WTC11 (cell line): ENCODE measurements at regions not wholly inside any gene's neighbourhood (a gene's known extent, or its start where the extent isn't known, plus 50 kb on each side); places are given as distances from the start of the nearest gene placed in this dataset.

Experiments
- ATAC-seq: fragments of 200-7000 bp; cut with Tn5 transposase; 2 replicates; pipeline ENCODE4 v1.10.0; 2021; ENCODE audit warnings: mild to moderate bottlenecking, moderate library complexity
- CTCF ChIA-PET: fragments of 300-600 bp; sonication (Branson Sonifier 250); formaldehyde crosslinking; loops from one replicate; lab custom pipeline; 2021; ENCODE audit warnings: antibody characterized with exemption; lab: Charles Lee
- POLR2A ChIA-PET: fragments of 350-600 bp; sonication (Branson Sonifier 250); formaldehyde crosslinking; loops from one replicate; lab custom pipeline; 2021; ENCODE audit warnings: antibody characterized with exemption; lab: Charles Lee
- DNase-seq: peaks from one replicate; pipeline ENCODE4 v3.0.0; 2021; ENCODE audit warnings: low spot score
- H3K27ac Mint-ChIP-seq: 2 replicates; pipeline ENCODE4 v1.8.0; 2021; ENCODE audit warnings: mixed read lengths
- H3K27me3 Mint-ChIP-seq: 2 replicates; pipeline ENCODE4 v1.8.0; 2021; ENCODE audit warnings: low read depth, mild to moderate bottlenecking, moderate library complexity, mixed read lengths
- H3K36me3 Mint-ChIP-seq: 2 replicates; pipeline ENCODE4 v1.8.0; 2021; ENCODE audit warnings: mixed read lengths
- H3K4me1 Mint-ChIP-seq: 2 replicates; pipeline ENCODE4 v1.8.0; 2022; ENCODE audit warnings: mixed read lengths
- H3K4me3 Mint-ChIP-seq: 2 replicates; pipeline ENCODE4 v1.8.0; 2021; ENCODE audit warnings: mild to moderate bottlenecking, moderate library complexity, mixed read lengths
- H3K9me3 Mint-ChIP-seq: 2 replicates; pipeline ENCODE4 v1.8.0; 2021; ENCODE audit warnings: mixed read lengths
- ATF1 ChIP-seq: sonication (generic); formaldehyde crosslinking; IDR thresholded peaks from 2 replicates; pipeline ENCODE4 v1.8.1; 2023; ENCODE audit warnings: mild to moderate bottlenecking, moderate library complexity, missing genetic modification reagents
- CBFB ChIP-seq: sonication (generic); formaldehyde crosslinking; IDR thresholded peaks from 2 replicates; pipeline ENCODE4 v1.8.1; 2022; ENCODE audit warnings: mild to moderate bottlenecking, low read depth, missing genetic modification reagents
- CREB1 ChIP-seq: sonication (generic); formaldehyde crosslinking; IDR thresholded peaks from 2 replicates; pipeline ENCODE4 v1.8.0; 2023; ENCODE audit warnings: mild to moderate bottlenecking, missing genetic modification reagents
- E2F5 ChIP-seq: sonication (generic); formaldehyde crosslinking; IDR thresholded peaks from 2 replicates; pipeline ENCODE4 v1.8.1; 2022; ENCODE audit warnings: mild to moderate bottlenecking, moderate library complexity, missing genetic modification reagents
- EMX1 ChIP-seq: fragments of 250-450 bp; sonication (Bioruptor Pico); IDR thresholded peaks from 2 replicates; pipeline ENCODE4 v1.8.0; 2021; ENCODE audit warnings: mild to moderate bottlenecking
- GABPB1 ChIP-seq: sonication (generic); formaldehyde crosslinking; IDR thresholded peaks from 2 replicates; pipeline ENCODE4 v1.8.1; 2023; ENCODE audit warnings: mild to moderate bottlenecking, missing genetic modification reagents
- GTF2I ChIP-seq: fragments of 250-450 bp; sonication (Bioruptor Pico); conservative IDR thresholded peaks from 2 replicates; pipeline ENCODE4 v1.4.0; 2021; ENCODE audit warnings: mild to moderate bottlenecking
- HMGXB4 ChIP-seq: sonication (generic); formaldehyde crosslinking; IDR thresholded peaks from 2 replicates; pipeline ENCODE4 v1.8.1; 2023; ENCODE audit warnings: mild to moderate bottlenecking, moderate library complexity, missing genetic modification reagents
- JAZF1 ChIP-seq: fragments of 250-450 bp; sonication (Bioruptor Pico); IDR thresholded peaks from 2 replicates; pipeline ENCODE4 v1.9.0; 2021; ENCODE audit warnings: moderate library complexity, mild to moderate bottlenecking, inconsistent platforms
- NFE2L1 ChIP-seq: sonication (generic); formaldehyde crosslinking; IDR thresholded peaks from 2 replicates; pipeline ENCODE4 v1.8.1; 2023; ENCODE audit warnings: missing genetic modification reagents
- PRRX2 ChIP-seq: fragments of 250-450 bp; sonication (Bioruptor Pico); IDR thresholded peaks from 2 replicates; pipeline ENCODE4 v1.8.0; 2021; ENCODE audit warnings: mild to moderate bottlenecking
- TCF7 ChIP-seq: sonication (generic); formaldehyde crosslinking; IDR thresholded peaks from 2 replicates; pipeline ENCODE4 v1.8.0; 2022; ENCODE audit warnings: mild to moderate bottlenecking, low read depth, missing genetic modification reagents, moderate library complexity
- TEAD4 ChIP-seq: sonication (generic); formaldehyde crosslinking; IDR thresholded peaks from 2 replicates; pipeline ENCODE4 v1.8.0; 2022; ENCODE audit warnings: mild to moderate bottlenecking, missing genetic modification reagents
- TP53 ChIP-seq: sonication (generic); formaldehyde crosslinking; IDR thresholded peaks from 2 replicates; pipeline ENCODE4 v1.8.1; 2023; ENCODE audit warnings: mild to moderate bottlenecking, missing genetic modification reagents
- ZBTB43 ChIP-seq: sonication (generic); formaldehyde crosslinking; IDR thresholded peaks from 2 replicates; pipeline ENCODE4 v1.8.1; 2023; ENCODE audit warnings: mild to moderate bottlenecking, missing genetic modification reagents
- ZNF317 ChIP-seq: sonication (generic); formaldehyde crosslinking; IDR thresholded peaks from 2 replicates; pipeline ENCODE4 v1.8.1; 2023; ENCODE audit warnings: low read depth, mild to moderate bottlenecking, moderate library complexity, missing genetic modification reagents, borderline replicate concordance
- TF ChIP-seq, protein P1 (sequence below): fragments of 250-450 bp; sonication (Bioruptor Pico); IDR thresholded peaks from 2 replicates; pipeline ENCODE4 v1.9.0; 2021; ENCODE audit warnings: moderate library complexity, mild to moderate bottlenecking, inconsistent platforms, borderline replicate concordance
- TF ChIP-seq, protein P2 (sequence below): fragments of 250-450 bp; sonication (Bioruptor Pico); IDR thresholded peaks from 2 replicates; pipeline ENCODE4 v1.8.0; 2021; ENCODE audit warnings: mild to moderate bottlenecking
- TF ChIP-seq, protein P3 (sequence below): fragments of 250-450 bp; sonication (Bioruptor Pico); IDR thresholded peaks from 2 replicates; pipeline ENCODE4 v1.9.0; 2021; ENCODE audit warnings: mild to moderate bottlenecking
- TF ChIP-seq, protein P4 (sequence below): sonication (generic); formaldehyde crosslinking; IDR thresholded peaks from 2 replicates; pipeline ENCODE4 v1.8.1; 2022; ENCODE audit warnings: low read depth, missing genetic modification reagents, borderline replicate concordance
- TF ChIP-seq, protein P5 (sequence below): sonication (generic); formaldehyde crosslinking; conservative IDR thresholded peaks from 2 replicates; pipeline ENCODE4 v1.8.1; 2023; ENCODE audit warnings: mild to moderate bottlenecking, low read depth, missing genetic modification reagents, moderate library complexity

DNA sequence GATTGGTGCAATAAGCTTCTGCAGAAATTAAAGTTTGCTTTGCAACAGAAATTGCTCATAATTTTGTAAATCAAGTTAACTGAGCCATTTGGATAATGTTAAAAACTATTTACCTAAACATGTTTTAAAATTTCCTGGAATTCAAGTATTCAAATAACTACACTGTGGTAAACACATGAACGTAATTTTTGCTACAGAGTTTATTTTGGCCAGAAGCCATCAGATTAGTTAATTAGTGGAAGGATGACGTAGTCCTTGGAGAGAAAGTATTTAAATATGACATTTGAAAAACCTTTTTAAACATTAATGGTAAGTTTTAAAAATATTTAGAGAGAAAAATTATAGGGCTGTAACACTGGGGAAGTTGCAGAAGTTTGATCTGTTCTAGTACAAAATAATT, 121.2 kb upstream of the UST start:
- H3K36me3 Mint-ChIP-seq = no peaks in the 10 kb centered on the region
- DNase-seq (no peak), ATAC-seq (no peak)
- peaks cover 8% of the 10 kb centered on the region; the same call in 1 of the 2 replicates for H3K9me3 Mint-ChIP-seq
- POLR2A ChIA-PET = no interaction called here
- peaks cover 29% of the 10 kb centered on the region for H3K4me1 Mint-ChIP-seq
- H3K27ac Mint-ChIP-seq = no peak overlapping the region
- no peak overlapping the region for H3K4me3 Mint-ChIP-seq
- CTCF ChIA-PET = no interaction called here
- TF ChIP-seq PRRX2 (CRISPR knock-in tag) (no peak), E2F5 (CRISPR knock-in tag) (no peak), ZBTB43 (no peak), TP53 (CRISPR knock-in tag) (no peak), CREB1 (no peak), HMGXB4 (CRISPR knock-in tag) (no peak), NFE2L1 (CRISPR knock-in tag) (no peak), ATF1 (no peak), TEAD4 (CRISPR knock-in tag) (no peak)
- TF ChIP-seq, protein P1, sequence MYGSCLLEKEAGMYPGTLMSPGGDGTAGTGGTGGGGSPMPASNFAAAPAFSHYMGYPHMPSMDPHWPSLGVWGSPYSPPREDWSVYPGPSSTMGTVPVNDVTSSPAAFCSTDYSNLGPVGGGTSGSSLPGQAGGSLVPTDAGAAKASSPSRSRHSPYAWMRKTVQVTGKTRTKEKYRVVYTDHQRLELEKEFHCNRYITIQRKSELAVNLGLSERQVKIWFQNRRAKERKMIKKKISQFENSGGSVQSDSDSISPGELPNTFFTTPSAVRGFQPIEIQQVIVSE (CRISPR knock-in tag) = no peak
- TF ChIP-seq, protein P2, sequence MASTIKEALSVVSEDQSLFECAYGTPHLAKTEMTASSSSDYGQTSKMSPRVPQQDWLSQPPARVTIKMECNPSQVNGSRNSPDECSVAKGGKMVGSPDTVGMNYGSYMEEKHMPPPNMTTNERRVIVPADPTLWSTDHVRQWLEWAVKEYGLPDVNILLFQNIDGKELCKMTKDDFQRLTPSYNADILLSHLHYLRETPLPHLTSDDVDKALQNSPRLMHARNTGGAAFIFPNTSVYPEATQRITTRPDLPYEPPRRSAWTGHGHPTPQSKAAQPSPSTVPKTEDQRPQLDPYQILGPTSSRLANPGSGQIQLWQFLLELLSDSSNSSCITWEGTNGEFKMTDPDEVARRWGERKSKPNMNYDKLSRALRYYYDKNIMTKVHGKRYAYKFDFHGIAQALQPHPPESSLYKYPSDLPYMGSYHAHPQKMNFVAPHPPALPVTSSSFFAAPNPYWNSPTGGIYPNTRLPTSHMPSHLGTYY (CRISPR knock-in tag) = no peak
- TF ChIP-seq, protein P3, sequence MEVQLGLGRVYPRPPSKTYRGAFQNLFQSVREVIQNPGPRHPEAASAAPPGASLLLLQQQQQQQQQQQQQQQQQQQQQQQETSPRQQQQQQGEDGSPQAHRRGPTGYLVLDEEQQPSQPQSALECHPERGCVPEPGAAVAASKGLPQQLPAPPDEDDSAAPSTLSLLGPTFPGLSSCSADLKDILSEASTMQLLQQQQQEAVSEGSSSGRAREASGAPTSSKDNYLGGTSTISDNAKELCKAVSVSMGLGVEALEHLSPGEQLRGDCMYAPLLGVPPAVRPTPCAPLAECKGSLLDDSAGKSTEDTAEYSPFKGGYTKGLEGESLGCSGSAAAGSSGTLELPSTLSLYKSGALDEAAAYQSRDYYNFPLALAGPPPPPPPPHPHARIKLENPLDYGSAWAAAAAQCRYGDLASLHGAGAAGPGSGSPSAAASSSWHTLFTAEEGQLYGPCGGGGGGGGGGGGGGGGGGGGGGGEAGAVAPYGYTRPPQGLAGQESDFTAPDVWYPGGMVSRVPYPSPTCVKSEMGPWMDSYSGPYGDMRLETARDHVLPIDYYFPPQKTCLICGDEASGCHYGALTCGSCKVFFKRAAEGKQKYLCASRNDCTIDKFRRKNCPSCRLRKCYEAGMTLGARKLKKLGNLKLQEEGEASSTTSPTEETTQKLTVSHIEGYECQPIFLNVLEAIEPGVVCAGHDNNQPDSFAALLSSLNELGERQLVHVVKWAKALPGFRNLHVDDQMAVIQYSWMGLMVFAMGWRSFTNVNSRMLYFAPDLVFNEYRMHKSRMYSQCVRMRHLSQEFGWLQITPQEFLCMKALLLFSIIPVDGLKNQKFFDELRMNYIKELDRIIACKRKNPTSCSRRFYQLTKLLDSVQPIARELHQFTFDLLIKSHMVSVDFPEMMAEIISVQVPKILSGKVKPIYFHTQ (CRISPR knock-in tag) = no peak
- no peaks in the 10 kb centered on the region; the same call in 1 of the 2 replicates for H3K27me3 Mint-ChIP-seq

GRCh38 chr6:148628251-148628650, 118.6 kb upstream of the UST start:
- Mint-ChIP-seq H3K36me3 (peaks cover 6% of the 10 kb centered on the region; the same call in 1 of the 2 replicates), H3K27me3 (no peaks in the 10 kb centered on the region; the same call in 1 of the 2 replicates), H3K27ac (no peak overlapping the region; the same call in 1 of the 2 replicates), H3K4me1 (peaks cover 29% of the 10 kb centered on the region), H3K4me3 (no peak overlapping the region), H3K9me3 (peaks cover 14% of the 10 kb centered on the region)
- POLR2A ChIA-PET = no interaction called here
- CTCF ChIA-PET = interaction anchor here (1.8 to 4.3 kb wide), 2 partner anchors 50 to 68 kb away, joined by 8 to 13 read pairs; no protein-coding TSS in a partner anchor
- ATAC-seq (peak; percentile 71), DNase-seq (no peak)
- TF ChIP-seq GABPB1 (CRISPR knock-in tag) (no peak), GTF2I (CRISPR knock-in tag) (no peak), CBFB (CRISPR knock-in tag) (no peak), JAZF1 (CRISPR knock-in tag) (no peak), ZNF317 (CRISPR knock-in tag) (no peak), TCF7 (CRISPR knock-in tag) (no peak), EMX1 (no peak)
- TF ChIP-seq, protein P4, sequence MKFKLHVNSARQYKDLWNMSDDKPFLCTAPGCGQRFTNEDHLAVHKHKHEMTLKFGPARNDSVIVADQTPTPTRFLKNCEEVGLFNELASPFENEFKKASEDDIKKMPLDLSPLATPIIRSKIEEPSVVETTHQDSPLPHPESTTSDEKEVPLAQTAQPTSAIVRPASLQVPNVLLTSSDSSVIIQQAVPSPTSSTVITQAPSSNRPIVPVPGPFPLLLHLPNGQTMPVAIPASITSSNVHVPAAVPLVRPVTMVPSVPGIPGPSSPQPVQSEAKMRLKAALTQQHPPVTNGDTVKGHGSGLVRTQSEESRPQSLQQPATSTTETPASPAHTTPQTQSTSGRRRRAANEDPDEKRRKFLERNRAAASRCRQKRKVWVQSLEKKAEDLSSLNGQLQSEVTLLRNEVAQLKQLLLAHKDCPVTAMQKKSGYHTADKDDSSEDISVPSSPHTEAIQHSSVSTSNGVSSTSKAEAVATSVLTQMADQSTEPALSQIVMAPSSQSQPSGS = no peak
- TF ChIP-seq, protein P5, sequence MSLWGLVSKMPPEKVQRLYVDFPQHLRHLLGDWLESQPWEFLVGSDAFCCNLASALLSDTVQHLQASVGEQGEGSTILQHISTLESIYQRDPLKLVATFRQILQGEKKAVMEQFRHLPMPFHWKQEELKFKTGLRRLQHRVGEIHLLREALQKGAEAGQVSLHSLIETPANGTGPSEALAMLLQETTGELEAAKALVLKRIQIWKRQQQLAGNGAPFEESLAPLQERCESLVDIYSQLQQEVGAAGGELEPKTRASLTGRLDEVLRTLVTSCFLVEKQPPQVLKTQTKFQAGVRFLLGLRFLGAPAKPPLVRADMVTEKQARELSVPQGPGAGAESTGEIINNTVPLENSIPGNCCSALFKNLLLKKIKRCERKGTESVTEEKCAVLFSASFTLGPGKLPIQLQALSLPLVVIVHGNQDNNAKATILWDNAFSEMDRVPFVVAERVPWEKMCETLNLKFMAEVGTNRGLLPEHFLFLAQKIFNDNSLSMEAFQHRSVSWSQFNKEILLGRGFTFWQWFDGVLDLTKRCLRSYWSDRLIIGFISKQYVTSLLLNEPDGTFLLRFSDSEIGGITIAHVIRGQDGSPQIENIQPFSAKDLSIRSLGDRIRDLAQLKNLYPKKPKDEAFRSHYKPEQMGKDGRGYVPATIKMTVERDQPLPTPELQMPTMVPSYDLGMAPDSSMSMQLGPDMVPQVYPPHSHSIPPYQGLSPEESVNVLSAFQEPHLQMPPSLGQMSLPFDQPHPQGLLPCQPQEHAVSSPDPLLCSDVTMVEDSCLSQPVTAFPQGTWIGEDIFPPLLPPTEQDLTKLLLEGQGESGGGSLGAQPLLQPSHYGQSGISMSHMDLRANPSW (CRISPR knock-in tag) = no peak
